H1 (cell line): ENCODE measurements at regions not wholly inside any gene's neighbourhood (a gene's known extent, or its start where the extent isn't known, plus 50 kb on each side); places are given as distances from the start of the nearest gene placed in this dataset.

Experiments used
- CTCF ChIA-PET: fragments of 300-600 bp; sonication (Branson Sonifier 250); formaldehyde crosslinking; loops from one replicate; lab custom pipeline; 2021; ENCODE audit not compliant: partially characterized antibody; lab: Charles Lee
- POLR2A ChIA-PET: fragments of 300-600 bp; sonication (Branson Sonifier 250); formaldehyde crosslinking; loops from one replicate; lab custom pipeline; 2021; ENCODE audit warnings: inconsistent platforms; ENCODE audit not compliant: partially characterized antibody; lab: Charles Lee
- DNase-seq, 2 experiments: peaks; one replicate each; pipeline versions ENCODE4 v3.0.0 to v3.0.0-alpha.2; 2010 to 2022; ENCODE audit warnings: low spot score in 2 of 2, low read depth in 1 of 2, mixed read lengths in 1 of 2
- FAIRE-seq: peaks from 2 replicates; lab custom pipeline; 2011; peaks lifted over from hg19 to GRCh38; lab: Jason Lieb, UNC
- H2AFZ ChIP-seq: 2 replicates; pipeline ENCODE4 v1.8.1; 2012; ENCODE audit warnings: low read length, inconsistent platforms
- H2AK5ac ChIP-seq: 2 replicates; pipeline ENCODE4 v1.6.1; 2013; ENCODE audit warnings: low read depth, low read length
- H2BK120ac ChIP-seq: replicated peaks from 2 replicates; pipeline ENCODE3; 2013; ENCODE audit warnings: low read depth, low read length, inconsistent platforms
- H2BK12ac ChIP-seq: 2 replicates; pipeline ENCODE4 v1.6.1; 2013; ENCODE audit warnings: low read depth, low read length
- H2BK15ac ChIP-seq: 2 replicates; pipeline ENCODE4 v1.6.1; 2013; ENCODE audit warnings: low read length
- H2BK20ac ChIP-seq: 2 replicates; pipeline ENCODE4 v1.6.1; 2013; ENCODE audit warnings: low read length
- H2BK5ac ChIP-seq: 2 replicates; pipeline ENCODE4 v1.6.1; 2013; ENCODE audit warnings: low read depth, low read length
- H3K14ac ChIP-seq: 2 replicates; pipeline ENCODE4 v1.6.1; 2013; ENCODE audit warnings: inconsistent platforms; ENCODE audit not compliant: insufficient read length
- H3K18ac ChIP-seq: 2 replicates; pipeline ENCODE4 v1.6.1; 2013; ENCODE audit warnings: low read length; ENCODE audit errors: extremely low read depth
- H3K23ac ChIP-seq: 2 replicates; pipeline ENCODE4 v1.6.1; 2013; ENCODE audit warnings: inconsistent platforms; ENCODE audit not compliant: insufficient read length
- H3K23me2 ChIP-seq: 2 replicates; pipeline ENCODE4 v1.6.1; 2013; ENCODE audit warnings: low read depth, low read length
- H3K27ac ChIP-seq: 2 replicates; pipeline ENCODE4 v1.6.1; 2011; ENCODE audit warnings: low read depth, low read length, inconsistent platforms
- H3K27me3 ChIP-seq, 4 experiments: replicated peaks in 1 of 4; 1 replicate in 1 of 4; 2 replicates in 3 of 4; pipeline versions ENCODE4 v1.6.1 to v1.8.1; 2011 to 2013; ENCODE audit warnings: low read length in 3 of 4, mild to moderate bottlenecking in 3 of 4, inconsistent platforms in 2 of 4, mixed read lengths in 2 of 4, moderate library complexity in 1 of 4; ENCODE audit not compliant: control insufficient read depth in 3 of 4, insufficient read depth in 3 of 4; ENCODE audit errors: extremely low read depth in 1 of 4
- H3K36me3 ChIP-seq, 4 experiments: 2 replicates each; pipeline versions ENCODE4 v1.6.1 to v1.8.1; 2011 to 2013; ENCODE audit warnings: mild to moderate bottlenecking in 4 of 4, low read length in 3 of 4, moderate library complexity in 2 of 4, control low read depth in 1 of 4, inconsistent platforms in 1 of 4; ENCODE audit not compliant: insufficient read depth in 4 of 4, control insufficient read depth in 2 of 4
- H3K4ac ChIP-seq: replicated peaks from 2 replicates; pipeline ENCODE3; 2013; ENCODE audit warnings: low read length, low read depth, mixed read lengths, inconsistent platforms; ENCODE audit not compliant: insufficient read length
- H3K4me1 ChIP-seq, 4 experiments: replicated peaks in 1 of 4; 1 replicate in 1 of 4; 2 replicates in 3 of 4; pipeline versions ENCODE4 v1.6.1 to v1.8.1; 2011 to 2013; ENCODE audit warnings: low read length in 3 of 4, inconsistent platforms in 2 of 4, mixed read lengths in 1 of 4; ENCODE audit not compliant: insufficient read depth in 4 of 4, control insufficient read depth in 3 of 4
- H3K4me2 ChIP-seq, 2 experiments: 2 replicates each; pipeline versions ENCODE4 v1.6.1 to v1.8.1; 2011 to 2013; ENCODE audit warnings: low read depth in 2 of 2, low read length in 2 of 2, control low read depth in 1 of 2, inconsistent platforms in 1 of 2, mild to moderate bottlenecking in 1 of 2; ENCODE audit not compliant: insufficient read depth in 1 of 2
- H3K4me3 ChIP-seq, 4 experiments: fragments of 200-600, 300-600 bp in 1 of 4; sonication (generic), shearing (Covaris generic), sonication (Bioruptor Twin) in 1 of 4; 2 replicates each; pipeline versions ENCODE4 v1.5.1 to v1.8.1; 2011 to 2016; ENCODE audit warnings: low read length in 4 of 4, low read depth in 3 of 4, control low read depth in 2 of 4, inconsistent platforms in 2 of 4, mild to moderate bottlenecking in 2 of 4, mixed read lengths in 1 of 4, moderate library complexity in 1 of 4; ENCODE audit not compliant: insufficient read depth in 2 of 4; ENCODE audit errors: extremely low read depth in 1 of 4
- H3K56ac ChIP-seq: replicated peaks from 2 replicates; pipeline ENCODE3; 2013; ENCODE audit warnings: low read depth, mild to moderate bottlenecking, mixed read lengths, low read length, inconsistent platforms; ENCODE audit not compliant: insufficient read length
- H3K79me1 ChIP-seq: 2 replicates; pipeline ENCODE4 v1.6.1; 2013; ENCODE audit warnings: low read depth, low read length, control low read depth
- H3K79me2 ChIP-seq, 2 experiments: 2 replicates each; pipeline versions ENCODE4 v1.6.1 to v1.8.1; 2012 to 2013; ENCODE audit warnings: low read length in 2 of 2, mild to moderate bottlenecking in 2 of 2, inconsistent platforms in 1 of 2; ENCODE audit not compliant: insufficient read depth in 2 of 2, control insufficient read depth in 1 of 2
- H3K9ac ChIP-seq, 4 experiments: replicated peaks in 1 of 4; 1 replicate in 1 of 4; 2 replicates in 3 of 4; pipeline versions ENCODE4 v1.6.1 to v1.8.1; 2011 to 2013; ENCODE audit warnings: low read depth in 3 of 4, low read length in 3 of 4, control low read depth in 2 of 4, mild to moderate bottlenecking in 2 of 4, moderate library complexity in 2 of 4, inconsistent platforms in 1 of 4; ENCODE audit errors: extremely low read depth in 1 of 4
- H3K9me3 ChIP-seq, 2 experiments: 2 replicates each; pipeline versions ENCODE4 v1.6.1 to v1.8.1; 2012 to 2013; ENCODE audit warnings: mild to moderate bottlenecking in 2 of 2, moderate library complexity in 2 of 2, control low read depth in 1 of 2, inconsistent platforms in 1 of 2, low read depth in 1 of 2, low read length in 1 of 2, mixed read lengths in 1 of 2; ENCODE audit not compliant: insufficient read depth in 2 of 2
- H4K20me1 ChIP-seq, 2 experiments: replicated peaks in 1 of 2; 2 replicates each; pipeline versions ENCODE3 to v1.8.1; 2011 to 2013; ENCODE audit warnings: inconsistent platforms in 2 of 2, low read length in 2 of 2, mild to moderate bottlenecking in 1 of 2; ENCODE audit not compliant: insufficient read depth in 2 of 2, control insufficient read depth in 1 of 2
- H4K5ac ChIP-seq: 2 replicates; pipeline ENCODE4 v1.6.1; 2013; ENCODE audit warnings: low read length, low read depth, mixed read lengths, inconsistent platforms; ENCODE audit not compliant: insufficient read length
- H4K8ac ChIP-seq: 2 replicates; pipeline ENCODE4 v1.8.0; 2013; ENCODE audit warnings: mild to moderate bottlenecking, moderate library complexity, low read length, inconsistent platforms; ENCODE audit not compliant: insufficient read depth; ENCODE audit errors: extremely low read depth
- H4K91ac ChIP-seq: replicated peaks from 2 replicates; pipeline ENCODE3; 2013; ENCODE audit warnings: low read length, mixed read lengths, inconsistent platforms; ENCODE audit not compliant: insufficient read length
- BCL11A ChIP-seq, 2 experiments: IDR thresholded peaks; one replicate each; pipeline ENCODE4 v1.6.1; 2011; ENCODE audit warnings: low read depth in 2 of 2, low read length in 2 of 2, mild to moderate bottlenecking in 2 of 2
- CBX8 ChIP-seq: fragments of 300-800, 300-1000 bp; sonication (generic); IDR thresholded peaks from 2 replicates; pipeline ENCODE4 v1.7.1; 2016; ENCODE audit warnings: low read depth, low read length, borderline replicate concordance
- CHD2 ChIP-seq: IDR thresholded peaks from 2 replicates; pipeline ENCODE4 v1.6.1; 2012; ENCODE audit warnings: low read length, improper control_type of control experiment
- EGR1 ChIP-seq: IDR thresholded peaks from 2 replicates; pipeline ENCODE4 v1.6.1; 2011; ENCODE audit warnings: low read depth, low read length, borderline replicate concordance
- JUN ChIP-seq: IDR thresholded peaks from 2 replicates; pipeline ENCODE4 v1.6.1; 2011; ENCODE audit warnings: low read depth, mild to moderate bottlenecking, improper control_type of control experiment, low read length
- KDM4A ChIP-seq: IDR thresholded peaks from one replicate; pipeline ENCODE4 v1.7.1; 2012; ENCODE audit warnings: low read depth, mild to moderate bottlenecking, moderate library complexity, low read length, inconsistent platforms; ENCODE audit not compliant: severe bottlenecking
- NRF1 ChIP-seq: IDR thresholded peaks from 2 replicates; pipeline ENCODE4 v1.6.1; 2011; ENCODE audit warnings: mild to moderate bottlenecking, low read depth, low read length, improper control_type of control experiment
- PHF8 ChIP-seq: fragments of 200-600 bp; sonication (generic); conservative IDR thresholded peaks from 2 replicates; pipeline ENCODE4 v1.7.1; 2012; ENCODE audit warnings: low read depth, mild to moderate bottlenecking, inconsistent platforms, low read length, moderate library complexity
- RFX5 ChIP-seq: IDR thresholded peaks from 2 replicates; pipeline ENCODE4 v1.6.1; 2011; ENCODE audit warnings: low read depth, low read length, improper control_type of control experiment, borderline replicate concordance
- SIRT6 ChIP-seq: IDR thresholded peaks from one replicate; pipeline ENCODE4 v1.7.1; 2012; ENCODE audit warnings: low read length, inconsistent platforms
- SP4 ChIP-seq: IDR thresholded peaks from 2 replicates; pipeline ENCODE4 v1.6.1; 2012; ENCODE audit warnings: low read length, inconsistent platforms
- TAF7 ChIP-seq: optimal IDR thresholded peaks from 2 replicates; pipeline ENCODE3; 2011; ENCODE audit warnings: low read depth, mild to moderate bottlenecking, inconsistent platforms, low read length, moderate library complexity, borderline replicate concordance
- TCF12 ChIP-seq: IDR thresholded peaks from 2 replicates; pipeline ENCODE4 v1.6.1; 2011; ENCODE audit warnings: low read depth, mild to moderate bottlenecking, low read length
- TEAD4 ChIP-seq: IDR thresholded peaks from 2 replicates; pipeline ENCODE4 v1.6.1; 2012; ENCODE audit warnings: low read depth, low read length, inconsistent platforms, mixed read lengths
- ZNF274 ChIP-seq: IDR thresholded peaks from 2 replicates; pipeline ENCODE4 v1.7.0; 2012; ENCODE audit warnings: low read length, borderline replicate concordance; ENCODE audit errors: extremely low read depth
- TF ChIP-seq, protein P1 (sequence below): IDR thresholded peaks from 2 replicates; pipeline ENCODE4 v1.6.1; 2011; ENCODE audit warnings: low read length, improper control_type of control experiment

DNA sequence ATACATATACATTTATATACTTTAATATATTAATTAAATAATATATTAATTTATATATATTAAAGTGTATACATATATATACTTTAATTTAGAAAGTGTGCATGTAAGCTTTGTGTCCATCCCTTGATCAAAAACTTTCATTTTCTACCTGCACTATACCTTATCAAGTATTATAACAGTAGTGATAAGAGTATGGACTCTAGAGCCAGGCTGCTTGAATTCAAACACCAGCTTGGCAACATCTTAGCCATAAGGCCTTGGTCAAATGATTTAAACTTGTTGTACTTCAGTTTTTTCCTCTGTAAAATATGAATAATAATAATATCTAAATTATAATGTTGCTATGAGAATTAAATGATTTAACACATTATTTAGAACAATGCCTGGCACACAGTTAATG is 327.6 kb upstream of the NECTIN3 start:
- POLR2A ChIA-PET: interaction anchor here (0.6 kb wide), 1 partner anchor 133 kb away, joined by 3 read pairs; no protein-coding TSS in a partner anchor
- TF ChIP-seq BCL11A (IDR thresholded peaks at IDR 0.05; ENCODE audit: low read depth in 2 of 2, low read length in 2 of 2) (no peak), SIRT6 (no peak), KDM4A (no peak), ZNF274 (no peak), TAF7 (no peak), TEAD4 (no peak), CHD2 (no peak), TCF12 (no peak), PHF8 (no peak), RFX5 (no peak), JUN (no peak), SP4 (no peak), EGR1 (no peak), NRF1 (no peak), CBX8 (no peak)
- TF ChIP-seq, protein P1, sequence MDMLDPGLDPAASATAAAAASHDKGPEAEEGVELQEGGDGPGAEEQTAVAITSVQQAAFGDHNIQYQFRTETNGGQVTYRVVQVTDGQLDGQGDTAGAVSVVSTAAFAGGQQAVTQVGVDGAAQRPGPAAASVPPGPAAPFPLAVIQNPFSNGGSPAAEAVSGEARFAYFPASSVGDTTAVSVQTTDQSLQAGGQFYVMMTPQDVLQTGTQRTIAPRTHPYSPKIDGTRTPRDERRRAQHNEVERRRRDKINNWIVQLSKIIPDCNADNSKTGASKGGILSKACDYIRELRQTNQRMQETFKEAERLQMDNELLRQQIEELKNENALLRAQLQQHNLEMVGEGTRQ: no peak

More for the DNA sequence above, 327.6 kb upstream of the NECTIN3 start:
- no peak overlapping the region for H2BK12ac ChIP-seq
- no peak overlapping the region for H3K27ac ChIP-seq
- no peak overlapping the region for H2BK120ac ChIP-seq
- H4K5ac ChIP-seq: no peak overlapping the region
- H3K18ac ChIP-seq: no peak overlapping the region
- no peaks in the 10 kb centered on the region for H4K20me1 ChIP-seq
- no peak overlapping the region for H2BK15ac ChIP-seq
- CTCF ChIA-PET: interaction anchor here (1.0 to 1.1 kb wide), 2 partner anchors 12 to 430 kb away, joined by 3 to 4 read pairs; no protein-coding TSS in a partner anchor
- H4K91ac ChIP-seq: no peak overlapping the region
- H2BK5ac ChIP-seq: no peak overlapping the region
- H2AFZ ChIP-seq: no peak overlapping the region
- FAIRE-seq (no peak), DNase-seq (no peak)
- H3K14ac ChIP-seq: no peak overlapping the region
- no peaks in the 10 kb centered on the region for H3K36me3 ChIP-seq
- H3K4me1 ChIP-seq: peaks cover 0 to 4% (median under 1%) of the 10 kb centered on the region in 4 experiments; a peak in 2 of 7 replicates
- H3K23me2 ChIP-seq: no peaks in the 10 kb centered on the region
- H3K4ac ChIP-seq: no peak overlapping the region
- no peak overlapping the region for H2BK20ac ChIP-seq
- H3K27me3 ChIP-seq: no peaks in the 10 kb centered on the region
- H3K56ac ChIP-seq: no peak overlapping the region
- H3K9ac ChIP-seq: no peak overlapping the region
- no peak overlapping the region for H4K8ac ChIP-seq
- H3K79me2 ChIP-seq: no peaks in the 10 kb centered on the region
- no peak overlapping the region for H3K23ac ChIP-seq
- H3K9me3 ChIP-seq: no peaks in the 10 kb centered on the region
- H3K79me1 ChIP-seq: no peaks in the 10 kb centered on the region
- H3K4me2 ChIP-seq: no peak overlapping the region
- H2AK5ac ChIP-seq: no peak overlapping the region
- H3K4me3 ChIP-seq: no peak overlapping the region
